DOHH2 (cell line): ENCODE measurements at regions not wholly inside any gene's neighbourhood (a gene's known extent, or its start where the extent isn't known, plus 50 kb on each side); places are given as distances from the start of the nearest gene placed in this dataset.

Source experiments
- H3F3A ChIP-seq: fragments of 200-600 bp; sonication (generic), shearing (Covaris generic); 2 replicates; pipeline ENCODE4 v1.6.0; 2016; ENCODE audit warnings: antibody characterized with exemption, mild to moderate bottlenecking; ENCODE audit not compliant: control insufficient read depth, insufficient read depth
- H3K27ac ChIP-seq: fragments of 200-600 bp; sonication (generic); 2 replicates; pipeline ENCODE4 v1.5.1; 2014; ENCODE audit warnings: low read depth, mild to moderate bottlenecking, low read length, moderate library complexity
- H3K27me3 ChIP-seq: fragments of 200-600 bp; sonication (generic); 2 replicates; pipeline ENCODE4 v1.6.1; 2014; ENCODE audit warnings: mild to moderate bottlenecking, low read length, mixed read lengths; ENCODE audit not compliant: control insufficient read depth
- H3K36me3 ChIP-seq: fragments of 200-600 bp; sonication (generic); 2 replicates; pipeline ENCODE4 v1.6.1; 2014; ENCODE audit warnings: mild to moderate bottlenecking, low read length, moderate library complexity, mixed read lengths; ENCODE audit not compliant: control insufficient read depth
- H3K4me1 ChIP-seq: fragments of 200-600 bp; sonication (generic); 2 replicates; pipeline ENCODE4 v1.6.1; 2014; ENCODE audit warnings: mild to moderate bottlenecking, low read length, mixed read lengths; ENCODE audit not compliant: control insufficient read depth
- H3K4me2 ChIP-seq: fragments of 200-600 bp; sonication (generic); 2 replicates; pipeline ENCODE4 v1.6.0; 2014; ENCODE audit warnings: mild to moderate bottlenecking, low read length, moderate library complexity
- H3K4me3 ChIP-seq: fragments of 200-600 bp; sonication (generic); 2 replicates; pipeline ENCODE4 v1.5.1; 2014; ENCODE audit warnings: mild to moderate bottlenecking, low read length, mixed read lengths
- H3K79me2 ChIP-seq: fragments of 200-600 bp; sonication (generic); 2 replicates; pipeline ENCODE4 v1.6.1; 2014; ENCODE audit warnings: mild to moderate bottlenecking, low read length, mixed read lengths; ENCODE audit not compliant: control insufficient read depth
- H3K9me2 ChIP-seq: fragments of 200-600 bp; sonication (generic); replicated peaks from 2 replicates; pipeline ENCODE4 v1.6.1; 2014; ENCODE audit warnings: mild to moderate bottlenecking, low read length, mixed read lengths; ENCODE audit not compliant: control insufficient read depth
- H3K9me3 ChIP-seq: fragments of 200-600 bp; sonication (generic); 2 replicates; pipeline ENCODE4 v1.6.1; 2014; ENCODE audit warnings: antibody characterized with exemption, low read length, mixed read lengths; ENCODE audit not compliant: control insufficient read depth, insufficient read depth
- H4K20me1 ChIP-seq: fragments of 200-600 bp; sonication (generic); 2 replicates; pipeline ENCODE4 v1.6.0; 2014; ENCODE audit warnings: low read depth, mild to moderate bottlenecking, antibody characterized with exemption, low read length, moderate library complexity; ENCODE audit not compliant: control insufficient read depth, insufficient read depth
- CTCF ChIP-seq: fragments of 200-600 bp; sonication (generic); IDR thresholded peaks from one replicate; pipeline ENCODE4 v1.5.1; 2014; ENCODE audit warnings: antibody characterized with exemption, mild to moderate bottlenecking, low read depth, low read length; ENCODE audit not compliant: poor library complexity, severe bottlenecking
- EZH2phosphoT487 ChIP-seq: fragments of 200-600 bp; sonication (generic); IDR thresholded peaks from 2 replicates; pipeline ENCODE4 v1.6.1; 2017; ENCODE audit warnings: borderline replicate concordance, mild to moderate bottlenecking, antibody characterized with exemption, low read length, moderate library complexity, mixed read lengths

GRCh38 chr17:22461460-22462145, 769.3 kb downstream of the KCNJ18 start:
- no peak overlapping the region for H3K4me3 ChIP-seq
- no peak for TF ChIP-seq CTCF
- no peak for TF ChIP-seq EZH2phosphoT487
- H3K9me3 ChIP-seq, result no peaks in the 10 kb centered on the region; the same call in 1 of the 2 replicates
- no peaks in the 10 kb centered on the region for H4K20me1 ChIP-seq
- H3K9me2 ChIP-seq, result no peaks in the 10 kb centered on the region
- H3K4me2 ChIP-seq, result no peak overlapping the region
- H3K79me2 ChIP-seq, result no peaks in the 10 kb centered on the region
- no peaks in the 10 kb centered on the region for H3K36me3 ChIP-seq
- no peak overlapping the region for H3K27ac ChIP-seq
- no peaks in the 10 kb centered on the region for H3F3A ChIP-seq
- no peaks in the 10 kb centered on the region for H3K4me1 ChIP-seq
- H3K27me3 ChIP-seq, result no peaks in the 10 kb centered on the region

GRCh38 chr17:22462461-22462860, 770.1 kb downstream of the KCNJ18 start:
- Histone ChIP-seq H4K20me1 (no peaks in the 10 kb centered on the region), H3K9me2 (no peaks in the 10 kb centered on the region), H3K4me2 (no peak overlapping the region), H3K27ac (no peak overlapping the region), H3K79me2 (no peaks in the 10 kb centered on the region), H3F3A (no peaks in the 10 kb centered on the region), H3K36me3 (no peaks in the 10 kb centered on the region), H3K4me3 (no peak overlapping the region), H3K9me3 (no peaks in the 10 kb centered on the region; the same call in 1 of the 2 replicates), H3K27me3 (no peaks in the 10 kb centered on the region), H3K4me1 (no peaks in the 10 kb centered on the region)
- TF ChIP-seq EZH2phosphoT487, result no peak
- TF ChIP-seq CTCF, result no peak

GRCh38 chr17:22463110-22463850, 771.0 kb downstream of the KCNJ18 start:
- H3K27ac ChIP-seq, result no peak overlapping the region
- no peaks in the 10 kb centered on the region for H3K27me3 ChIP-seq
- TF ChIP-seq CTCF (no peak), EZH2phosphoT487 (no peak)
- no peaks in the 10 kb centered on the region for H3F3A ChIP-seq
- no peaks in the 10 kb centered on the region for H3K79me2 ChIP-seq
- no peak overlapping the region for H3K4me3 ChIP-seq
- H3K9me2 ChIP-seq, result no peaks in the 10 kb centered on the region
- no peak overlapping the region for H3K4me2 ChIP-seq
- H3K9me3 ChIP-seq, result peaks cover 4% of the 10 kb centered on the region; the same call in 1 of the 2 replicates
- no peaks in the 10 kb centered on the region for H3K36me3 ChIP-seq
- H3K4me1 ChIP-seq, result no peaks in the 10 kb centered on the region
- no peaks in the 10 kb centered on the region for H4K20me1 ChIP-seq
